ENCODE measurements at regions not wholly inside any gene's neighbourhood (a gene's known extent, or its start where the extent isn't known, plus 50 kb on each side); places are given as distances from the start of the nearest gene placed in this dataset.

DNA sequence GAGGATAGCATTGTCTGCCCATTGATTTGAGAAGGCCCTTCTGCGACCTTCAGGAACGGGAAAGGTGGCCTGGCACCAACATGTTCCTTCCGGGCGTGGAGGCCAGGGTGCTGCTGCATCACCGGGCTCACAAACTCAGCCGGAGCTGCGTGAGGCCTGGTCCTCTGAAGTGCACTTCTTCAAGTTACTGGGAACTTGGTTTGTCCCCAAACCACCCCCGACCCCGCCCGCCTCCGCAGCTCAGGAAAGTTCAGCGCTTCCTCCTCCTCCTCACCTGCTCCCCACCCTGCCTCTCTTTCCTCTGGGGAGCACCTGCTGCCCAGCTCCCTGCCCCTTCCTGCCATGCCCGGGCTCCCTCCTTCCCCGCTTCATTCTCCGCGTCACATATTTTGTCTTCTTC is 116.0 kb upstream of the LRPAP1 start:
- TF ChIP-seq, protein P1, sequence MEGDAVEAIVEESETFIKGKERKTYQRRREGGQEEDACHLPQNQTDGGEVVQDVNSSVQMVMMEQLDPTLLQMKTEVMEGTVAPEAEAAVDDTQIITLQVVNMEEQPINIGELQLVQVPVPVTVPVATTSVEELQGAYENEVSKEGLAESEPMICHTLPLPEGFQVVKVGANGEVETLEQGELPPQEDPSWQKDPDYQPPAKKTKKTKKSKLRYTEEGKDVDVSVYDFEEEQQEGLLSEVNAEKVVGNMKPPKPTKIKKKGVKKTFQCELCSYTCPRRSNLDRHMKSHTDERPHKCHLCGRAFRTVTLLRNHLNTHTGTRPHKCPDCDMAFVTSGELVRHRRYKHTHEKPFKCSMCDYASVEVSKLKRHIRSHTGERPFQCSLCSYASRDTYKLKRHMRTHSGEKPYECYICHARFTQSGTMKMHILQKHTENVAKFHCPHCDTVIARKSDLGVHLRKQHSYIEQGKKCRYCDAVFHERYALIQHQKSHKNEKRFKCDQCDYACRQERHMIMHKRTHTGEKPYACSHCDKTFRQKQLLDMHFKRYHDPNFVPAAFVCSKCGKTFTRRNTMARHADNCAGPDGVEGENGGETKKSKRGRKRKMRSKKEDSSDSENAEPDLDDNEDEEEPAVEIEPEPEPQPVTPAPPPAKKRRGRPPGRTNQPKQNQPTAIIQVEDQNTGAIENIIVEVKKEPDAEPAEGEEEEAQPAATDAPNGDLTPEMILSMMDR (IDR thresholded peaks at IDR 0.05; ENCODE audit: unreplicated experiment), result no peak
- Mint-ChIP-seq H3K27ac (no peak overlapping the region), H3K9me3 (ENCODE audit: low read depth) (no peaks in the 10 kb centered on the region), H3K4me1 (ENCODE audit: low read depth) (peaks cover 2% of the 10 kb centered on the region), H3K27me3 (peaks cover 39% of the 10 kb centered on the region), H3K4me3 (ENCODE audit: low read depth) (no peak overlapping the region), H3K36me3 (ENCODE audit: insufficient read depth) (no peaks in the 10 kb centered on the region)
- no peak for DNase-seq (ENCODE audit: low spot score, unreplicated experiment)

DNA sequence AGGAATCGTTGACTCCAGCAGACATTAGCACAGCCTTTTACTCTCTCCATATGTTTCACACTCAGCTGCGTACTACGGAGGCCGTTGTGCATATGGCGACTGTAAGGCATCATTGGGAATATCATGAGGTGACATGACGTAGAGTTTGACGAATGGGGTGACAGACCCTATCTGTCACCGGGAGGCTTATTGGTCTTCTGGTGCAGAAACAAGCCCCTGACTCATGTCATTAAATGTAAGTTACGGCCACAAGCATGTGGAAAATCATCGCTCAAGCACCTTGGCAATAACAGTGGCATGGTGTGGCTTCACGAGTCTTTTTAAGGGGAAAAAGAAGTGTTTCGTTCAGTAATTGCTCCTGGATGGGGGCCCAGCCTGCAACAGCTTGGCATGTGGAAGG is 115.2 kb upstream of the LRPAP1 start:
- H3K9me3 Mint-ChIP-seq (ENCODE audit: low read depth), result no peaks in the 10 kb centered on the region
- H3K27ac Mint-ChIP-seq, result no peak overlapping the region
- H3K4me1 Mint-ChIP-seq (ENCODE audit: low read depth), result peaks cover 2% of the 10 kb centered on the region
- H3K27me3 Mint-ChIP-seq, result peaks cover 39% of the 10 kb centered on the region
- no peak overlapping the region for H3K4me3 Mint-ChIP-seq (ENCODE audit: low read depth)
- H3K36me3 Mint-ChIP-seq (ENCODE audit: insufficient read depth), result no peaks in the 10 kb centered on the region
- DNase-seq (ENCODE audit: low spot score, unreplicated experiment), result no peak
- TF ChIP-seq, protein P1 (IDR thresholded peaks at IDR 0.05; ENCODE audit: unreplicated experiment), result no peak

DNA sequence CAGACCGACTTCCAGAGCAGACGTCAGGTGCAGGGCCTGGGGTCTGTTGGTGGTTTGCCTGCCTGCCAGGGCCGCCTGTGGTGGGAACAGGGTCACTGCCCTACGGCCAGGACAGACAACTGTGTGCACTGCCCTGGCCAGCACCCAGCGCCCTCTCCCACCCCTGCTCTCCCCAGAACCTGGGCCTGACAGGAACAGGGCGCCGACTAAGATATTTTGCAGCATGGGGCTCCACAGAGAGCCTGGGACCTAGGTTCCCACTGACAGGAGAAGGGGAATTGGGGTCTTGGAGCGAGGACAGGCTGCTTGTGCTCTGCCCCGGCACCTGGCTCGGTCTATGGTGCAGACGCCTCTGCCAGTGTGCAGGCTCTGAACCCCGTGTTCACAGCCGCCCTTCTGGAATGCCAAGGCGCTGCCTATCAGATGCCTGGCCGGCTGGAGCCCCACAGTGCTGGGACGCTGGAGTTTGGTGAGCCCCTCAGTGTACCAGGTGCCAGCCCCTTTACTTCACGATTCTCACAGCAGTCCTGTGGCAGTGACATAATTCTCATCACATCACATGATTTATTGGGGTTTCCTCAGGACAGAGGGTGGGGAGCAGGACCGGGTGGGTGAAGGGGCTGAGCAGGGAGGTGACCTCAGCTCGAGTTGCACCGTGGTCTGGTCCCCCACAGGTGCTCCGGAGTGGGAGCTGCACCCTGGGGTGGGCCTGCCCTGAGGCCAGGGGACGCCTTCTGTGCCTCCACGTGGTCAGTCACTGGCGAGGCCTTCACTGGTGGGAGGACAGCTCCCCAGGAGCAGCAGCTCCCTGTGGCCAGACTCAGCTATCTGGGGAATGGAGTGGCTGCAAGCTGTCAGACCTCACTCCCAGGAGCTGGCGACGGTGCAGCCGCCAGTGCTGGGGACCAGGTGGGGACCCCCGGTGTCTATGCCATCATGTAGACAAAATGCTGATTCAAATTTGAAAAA is 113.8 kb upstream of the LRPAP1 start:
- Mint-ChIP-seq H3K9me3 (ENCODE audit: low read depth) (no peaks in the 10 kb centered on the region), H3K27ac (no peak overlapping the region), H3K36me3 (ENCODE audit: insufficient read depth) (no peaks in the 10 kb centered on the region), H3K4me1 (ENCODE audit: low read depth) (no peaks in the 10 kb centered on the region), H3K27me3 (peaks cover 37% of the 10 kb centered on the region), H3K4me3 (ENCODE audit: low read depth) (no peak overlapping the region)
- TF ChIP-seq, protein P1 (IDR thresholded peaks at IDR 0.05; ENCODE audit: unreplicated experiment), result no peak
- no peak for DNase-seq (ENCODE audit: low spot score, unreplicated experiment)

DNA sequence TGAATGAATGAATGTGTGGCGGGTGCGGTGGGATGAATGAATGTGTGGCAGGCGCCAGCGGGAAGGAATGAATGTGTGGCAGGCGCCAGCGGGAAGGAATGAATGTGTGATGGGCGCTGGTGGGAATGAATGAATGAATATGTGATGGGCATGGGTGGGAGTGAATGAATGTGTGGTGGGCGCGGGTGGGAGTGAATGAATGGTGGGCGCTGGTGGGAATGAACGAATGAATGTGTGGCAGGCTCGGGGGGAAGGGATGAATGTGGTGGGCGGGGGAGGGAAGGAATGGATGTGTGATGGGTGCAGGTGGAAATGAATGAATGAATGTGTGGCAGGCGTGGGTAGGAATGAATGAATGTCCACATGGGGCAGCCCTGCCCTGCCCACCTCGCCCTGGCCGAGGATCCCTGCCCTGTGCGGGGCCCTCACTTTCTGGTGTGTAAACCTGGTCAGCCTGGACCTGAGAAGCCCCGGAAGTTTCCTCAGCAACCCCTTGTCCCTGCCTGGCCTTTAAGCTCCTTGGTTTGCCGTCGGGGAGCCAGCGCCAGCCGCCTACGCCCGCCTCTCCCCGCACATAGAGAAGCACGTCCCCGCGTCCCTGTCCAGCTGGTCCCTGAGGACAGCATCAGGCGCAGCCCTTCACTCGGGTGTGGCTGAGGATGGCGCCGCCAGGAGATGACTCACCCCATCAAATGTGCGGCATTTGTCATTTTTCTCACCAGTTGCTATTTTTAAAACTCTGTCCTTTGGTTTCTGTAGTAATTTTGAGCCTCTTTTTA is 112.8 kb upstream of the LRPAP1 start:
- Mint-ChIP-seq H3K36me3 (ENCODE audit: insufficient read depth) (no peaks in the 10 kb centered on the region), H3K27ac (no peak overlapping the region), H3K4me3 (ENCODE audit: low read depth) (no peak overlapping the region), H3K4me1 (ENCODE audit: low read depth) (no peaks in the 10 kb centered on the region), H3K9me3 (ENCODE audit: low read depth) (no peaks in the 10 kb centered on the region), H3K27me3 (peaks cover 32% of the 10 kb centered on the region)
- no peak for DNase-seq (ENCODE audit: low spot score, unreplicated experiment)
- TF ChIP-seq, protein P1 (IDR thresholded peaks at IDR 0.05; ENCODE audit: unreplicated experiment), result no peak

Measured in progenitor cell of endocrine pancreas (in vitro differentiated cells).